ENCODE measurements at regions not wholly inside any gene's neighbourhood (a gene's known extent, or its start where the extent isn't known, plus 50 kb on each side); places are given as distances from the start of the nearest gene placed in this dataset.

DNA sequence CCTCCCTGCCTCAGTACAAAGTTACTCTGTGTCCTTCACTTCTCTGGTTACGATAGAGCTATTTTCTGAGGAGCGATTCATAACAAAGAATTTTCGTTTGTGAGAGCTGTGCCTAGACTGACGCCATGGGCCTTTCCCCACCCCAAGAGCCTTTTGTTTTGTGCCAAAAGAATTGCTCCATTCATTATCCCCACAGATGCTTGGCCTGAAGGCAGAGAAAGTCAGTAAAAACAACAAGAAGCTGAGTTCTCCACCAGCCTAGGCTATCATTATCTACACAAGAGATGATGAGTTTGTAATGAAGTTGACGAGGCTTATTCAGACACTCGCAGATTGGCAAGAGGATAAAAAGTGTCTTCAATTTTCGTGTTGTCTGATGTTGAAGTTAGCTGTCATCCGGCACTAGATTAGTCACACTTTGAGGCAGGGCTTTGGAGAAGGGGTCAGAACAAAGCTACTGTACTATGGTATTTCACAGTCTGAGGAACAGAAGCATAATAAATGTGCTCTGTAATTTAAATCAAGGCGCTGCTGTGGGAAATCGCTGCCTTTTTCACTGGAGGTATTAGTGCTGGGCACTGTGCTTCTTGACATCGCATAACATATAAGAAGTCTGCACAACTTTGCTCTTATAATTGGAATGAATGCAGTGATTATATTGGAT lies 278.4 kb upstream of the FIGN start:
- TF ChIP-seq, protein P1, sequence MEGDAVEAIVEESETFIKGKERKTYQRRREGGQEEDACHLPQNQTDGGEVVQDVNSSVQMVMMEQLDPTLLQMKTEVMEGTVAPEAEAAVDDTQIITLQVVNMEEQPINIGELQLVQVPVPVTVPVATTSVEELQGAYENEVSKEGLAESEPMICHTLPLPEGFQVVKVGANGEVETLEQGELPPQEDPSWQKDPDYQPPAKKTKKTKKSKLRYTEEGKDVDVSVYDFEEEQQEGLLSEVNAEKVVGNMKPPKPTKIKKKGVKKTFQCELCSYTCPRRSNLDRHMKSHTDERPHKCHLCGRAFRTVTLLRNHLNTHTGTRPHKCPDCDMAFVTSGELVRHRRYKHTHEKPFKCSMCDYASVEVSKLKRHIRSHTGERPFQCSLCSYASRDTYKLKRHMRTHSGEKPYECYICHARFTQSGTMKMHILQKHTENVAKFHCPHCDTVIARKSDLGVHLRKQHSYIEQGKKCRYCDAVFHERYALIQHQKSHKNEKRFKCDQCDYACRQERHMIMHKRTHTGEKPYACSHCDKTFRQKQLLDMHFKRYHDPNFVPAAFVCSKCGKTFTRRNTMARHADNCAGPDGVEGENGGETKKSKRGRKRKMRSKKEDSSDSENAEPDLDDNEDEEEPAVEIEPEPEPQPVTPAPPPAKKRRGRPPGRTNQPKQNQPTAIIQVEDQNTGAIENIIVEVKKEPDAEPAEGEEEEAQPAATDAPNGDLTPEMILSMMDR (IDR thresholded peaks at IDR 0.05; ENCODE audit: low read depth, low read length), result no peak
- H3K4me3 ChIP-seq (ENCODE audit: low read depth, low read length), result no peak overlapping the region

DNA sequence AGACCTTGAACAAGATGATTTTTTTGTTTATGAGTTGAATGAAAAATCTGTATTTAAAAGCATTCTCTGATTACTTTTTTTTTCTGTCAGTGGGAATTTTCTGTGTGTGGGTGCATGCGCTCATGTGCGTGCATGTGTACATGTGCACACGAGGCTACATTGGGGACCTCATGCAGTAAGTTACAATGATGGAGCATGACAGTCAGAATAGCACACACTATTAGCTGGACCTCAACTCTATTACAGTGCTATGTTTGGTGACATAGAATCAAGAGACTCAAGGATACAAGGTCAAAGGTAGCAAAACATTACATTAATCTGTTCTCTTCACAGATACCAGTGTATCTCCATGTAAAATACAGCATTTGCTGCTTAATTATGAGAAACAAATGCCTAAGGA lies 276.8 kb upstream of the FIGN start:
- no peak overlapping the region for H3K4me3 ChIP-seq (ENCODE audit: low read depth, low read length)

DNA sequence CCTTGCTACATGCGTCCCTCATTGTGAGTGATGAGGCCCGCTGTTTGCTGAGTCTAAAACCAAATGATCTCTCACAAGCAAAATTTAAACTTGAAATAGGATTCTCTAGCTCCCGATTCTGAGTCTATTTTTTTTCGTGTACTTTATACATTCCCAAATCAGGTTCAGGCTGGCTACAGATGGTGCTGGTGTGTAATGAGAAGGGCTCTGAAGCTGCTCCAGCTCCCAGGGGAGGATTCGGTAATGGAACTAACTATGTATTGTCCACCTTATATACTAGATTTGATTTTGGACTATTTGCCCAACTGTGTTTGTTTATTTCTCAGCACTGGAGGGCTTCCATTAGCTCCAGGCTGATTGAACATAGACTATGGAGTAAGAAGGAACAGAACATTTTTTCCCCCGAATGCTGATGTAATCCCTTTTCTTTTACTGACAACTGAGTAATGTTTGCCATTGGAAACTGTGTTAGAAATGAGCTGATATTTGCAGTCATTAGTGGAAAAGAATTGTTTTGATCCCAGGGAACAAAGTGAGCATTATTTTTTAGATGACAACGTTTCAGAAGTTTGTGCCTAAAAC lies 274.0 kb upstream of the FIGN start:
- TF ChIP-seq, protein P1 (IDR thresholded peaks at IDR 0.05; ENCODE audit: low read depth, low read length), result no peak

More for the DNA sequence above, 276.8 kb upstream of the FIGN start:
- TF ChIP-seq, protein P1 (IDR thresholded peaks at IDR 0.05; ENCODE audit: low read depth, low read length), result no peak

DNA sequence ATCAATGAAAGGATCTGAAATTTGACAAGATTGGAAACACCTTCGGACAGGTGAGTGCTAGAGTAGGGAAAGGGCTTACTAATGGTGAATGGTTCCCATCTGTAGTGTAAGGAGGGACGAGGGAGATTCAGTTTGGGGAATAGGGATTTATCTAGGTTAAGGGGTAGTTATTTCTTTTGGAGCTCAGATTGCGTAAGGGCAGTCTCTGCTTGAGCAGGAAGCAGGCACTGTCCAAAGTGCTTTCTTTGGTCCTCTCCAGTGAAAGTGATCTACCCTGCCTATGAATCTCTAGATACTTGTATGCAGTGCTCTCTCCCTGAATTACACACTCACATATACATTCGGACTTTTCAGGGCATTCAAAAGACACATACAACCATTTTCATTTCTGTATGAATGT lies 272.9 kb upstream of the FIGN start:
- H3K4me3 ChIP-seq (ENCODE audit: low read depth, low read length), result no peak overlapping the region
- TF ChIP-seq, protein P1 (IDR thresholded peaks at IDR 0.05; ENCODE audit: low read depth, low read length), result no peak

More for the DNA sequence above, 274.0 kb upstream of the FIGN start:
- no peak overlapping the region for H3K4me3 ChIP-seq (ENCODE audit: low read depth, low read length)

DNA sequence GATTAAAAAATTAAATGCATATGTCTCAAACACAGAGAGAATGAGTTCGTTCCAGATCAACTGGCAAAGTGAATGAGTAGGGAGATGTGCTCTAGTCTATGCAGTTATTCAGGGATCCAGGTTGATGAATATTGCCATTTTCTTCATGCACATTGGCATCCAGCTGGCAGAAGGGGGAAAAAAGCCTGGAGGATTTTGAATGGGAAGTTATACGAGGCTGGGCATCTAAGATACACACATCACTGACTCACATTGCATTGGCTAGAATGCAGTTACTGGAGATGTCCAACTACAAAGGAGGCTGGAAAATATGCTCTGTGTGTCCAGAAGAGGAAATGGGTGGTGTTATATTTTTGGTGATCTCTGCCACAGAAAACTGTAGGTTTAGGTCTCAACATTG lies 270.9 kb upstream of the FIGN start:
- no peak overlapping the region for H3K4me3 ChIP-seq (ENCODE audit: low read depth, low read length)
- TF ChIP-seq, protein P1 (IDR thresholded peaks at IDR 0.05; ENCODE audit: low read depth, low read length), result no peak

DNA sequence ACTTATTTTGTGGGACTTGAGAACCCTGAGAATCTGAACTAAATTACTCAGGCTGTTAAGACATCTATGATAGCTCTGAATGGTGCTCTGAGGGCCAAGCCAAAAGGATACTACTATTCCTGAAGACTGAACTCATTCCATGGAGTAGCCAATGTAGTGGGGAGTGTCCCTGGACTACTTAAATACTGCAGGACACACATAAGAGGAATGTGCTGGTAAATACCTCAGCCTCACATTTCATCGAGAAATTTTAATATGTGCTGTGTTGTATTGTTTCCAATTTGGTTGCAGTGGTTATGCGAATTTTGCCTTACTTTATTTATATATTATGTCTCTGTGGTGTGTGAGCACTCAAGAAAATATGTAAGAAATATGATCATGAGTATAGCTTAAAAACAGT lies 264.4 kb upstream of the FIGN start:
- H3K4me3 ChIP-seq (ENCODE audit: low read depth, low read length), result no peak overlapping the region
- TF ChIP-seq, protein P1 (IDR thresholded peaks at IDR 0.05; ENCODE audit: low read depth, low read length), result no peak

DNA sequence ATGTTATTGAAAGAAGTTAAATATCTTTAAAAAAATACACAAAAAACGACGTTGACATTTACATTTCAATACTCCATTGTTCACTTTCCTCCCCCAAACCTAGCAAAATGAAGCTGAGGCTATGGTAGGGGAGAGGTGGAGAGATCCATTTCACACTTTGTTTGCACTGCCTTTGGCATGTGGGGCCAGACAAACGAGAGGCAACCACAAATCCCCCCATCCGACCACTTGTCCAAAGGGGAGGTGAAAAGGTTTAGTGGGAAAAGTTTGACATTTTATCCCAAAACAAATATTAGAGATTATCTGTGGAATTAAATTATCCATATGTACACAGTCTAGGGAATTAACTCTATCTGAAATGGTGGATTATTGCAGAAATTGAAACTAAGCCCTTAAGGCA lies 261.7 kb upstream of the FIGN start:
- H3K4me3 ChIP-seq (ENCODE audit: low read depth, low read length), result no peak overlapping the region
- TF ChIP-seq, protein P1 (IDR thresholded peaks at IDR 0.05; ENCODE audit: low read depth, low read length), result no peak

Measured in WI38 (cell line).